SK-N-SH treated with all-trans-retinoic acid at 6 μM for 48 hours (cell line): ENCODE measurements at regions not wholly inside any gene's neighbourhood (a gene's known extent, or its start where the extent isn't known, plus 50 kb on each side); places are given as distances from the start of the nearest gene placed in this dataset.

Source experiments
- ATAC-seq: fragments of 200-7000 bp; cut with Tn5 transposase; 3 replicates; pipeline ENCODE4 v1.9.1; 2020; ENCODE audit warnings: mild to moderate bottlenecking, moderate library complexity
- ARNTL ChIP-seq: fragments of 450-650 bp; formaldehyde crosslinking; IDR thresholded peaks from 2 replicates; pipeline ENCODE4 v1.5.0; 2020; ENCODE audit warnings: low read depth, mild to moderate bottlenecking, moderate library complexity, borderline replicate concordance
- BACH2 ChIP-seq: fragments of 250-450 bp; sonication (Bioruptor Pico); IDR thresholded peaks from 2 replicates; pipeline ENCODE4 v1.9.0; 2021; ENCODE audit warnings: mild to moderate bottlenecking, borderline replicate concordance
- CREB5 ChIP-seq: fragments of 250-450 bp; sonication (Bioruptor Pico); IDR thresholded peaks from 2 replicates; pipeline ENCODE4 v1.5.1; 2020; ENCODE audit warnings: low read depth, mild to moderate bottlenecking, moderate library complexity
- CSDC2 ChIP-seq: fragments of 250-450 bp; sonication (Bioruptor Pico); IDR thresholded peaks from 2 replicates; pipeline ENCODE4 v1.5.0; 2020; ENCODE audit warnings: mild to moderate bottlenecking, moderate library complexity
- ESRRG ChIP-seq: fragments of 250-450 bp; sonication (Bioruptor Pico); IDR thresholded peaks from 2 replicates; pipeline ENCODE4 v1.6.1; 2021; ENCODE audit warnings: mild to moderate bottlenecking
- ISL1 ChIP-seq: fragments of 250-450 bp; sonication (Bioruptor Pico); IDR thresholded peaks from 2 replicates; pipeline ENCODE4 v2.1.2; 2022; ENCODE audit warnings: mild to moderate bottlenecking, moderate library complexity
- OSR1 ChIP-seq: fragments of 250-450 bp; sonication (Bioruptor Pico); IDR thresholded peaks from 2 replicates; pipeline ENCODE4 v1.8.0; 2022; ENCODE audit warnings: moderate library complexity, mild to moderate bottlenecking, inconsistent platforms
- PPARA ChIP-seq: fragments of 250-450 bp; sonication (Bioruptor Pico); IDR thresholded peaks from 2 replicates; pipeline ENCODE4 v1.5.0; 2020; ENCODE audit warnings: mild to moderate bottlenecking, borderline replicate concordance
- RARB ChIP-seq: fragments of 250-450 bp; sonication (Bioruptor Pico); IDR thresholded peaks from 2 replicates; pipeline ENCODE4 v1.8.0; 2021; ENCODE audit warnings: mild to moderate bottlenecking, moderate library complexity
- SNAI2 ChIP-seq: fragments of 250-450 bp; sonication (Bioruptor Pico); IDR thresholded peaks from 2 replicates; pipeline ENCODE4 v1.5.0; 2020; ENCODE audit warnings: mild to moderate bottlenecking, moderate library complexity
- TCF4 ChIP-seq: fragments of 250-450 bp; sonication (Bioruptor Pico); IDR thresholded peaks from 2 replicates; pipeline ENCODE4 v1.8.0; 2021; ENCODE audit warnings: mild to moderate bottlenecking, moderate library complexity, borderline replicate concordance
- TOX ChIP-seq: fragments of 250-450 bp; sonication (Bioruptor Pico); IDR thresholded peaks from 2 replicates; pipeline ENCODE4 v1.8.0; 2021; ENCODE audit warnings: mild to moderate bottlenecking, moderate library complexity, borderline replicate concordance
- TSHZ2 ChIP-seq: fragments of 250-450 bp; sonication (Bioruptor Pico); IDR thresholded peaks from 2 replicates; pipeline ENCODE4 v1.5.0; 2020; ENCODE audit warnings: mild to moderate bottlenecking, moderate library complexity
- ZC3H10 ChIP-seq: fragments of 250-450 bp; sonication (Bioruptor Pico); IDR thresholded peaks from 2 replicates; pipeline ENCODE4 v1.5.1; 2021; ENCODE audit warnings: mild to moderate bottlenecking, moderate library complexity
- ZFP3 ChIP-seq: fragments of 250-450 bp; sonication (Bioruptor Pico); IDR thresholded peaks from 2 replicates; pipeline ENCODE4 v1.5.0; 2020; ENCODE audit warnings: mild to moderate bottlenecking, moderate library complexity
- ZFP30 ChIP-seq: fragments of 450-650 bp; formaldehyde crosslinking; IDR thresholded peaks from 2 replicates; pipeline ENCODE4 v1.5.0; 2022; ENCODE audit warnings: mild to moderate bottlenecking, moderate library complexity
- ZNF565 ChIP-seq: fragments of 450-650 bp; formaldehyde crosslinking; conservative IDR thresholded peaks from 2 replicates; pipeline ENCODE4 v1.5.0; 2020; ENCODE audit warnings: low read depth, mild to moderate bottlenecking, moderate library complexity
- ZNF70 ChIP-seq: fragments of 450-650 bp; formaldehyde crosslinking; IDR thresholded peaks from 2 replicates; pipeline ENCODE4 v1.5.0; 2020; ENCODE audit warnings: mild to moderate bottlenecking, moderate library complexity
- ZNF8 ChIP-seq: fragments of 450-650 bp; formaldehyde crosslinking; IDR thresholded peaks from 2 replicates; pipeline ENCODE4 v1.5.0; 2020; ENCODE audit warnings: mild to moderate bottlenecking, moderate library complexity
- TF ChIP-seq, protein P1 (sequence below): fragments of 250-450 bp; sonication (Bioruptor Pico); IDR thresholded peaks from 2 replicates; pipeline ENCODE4 v1.5.1; 2021; ENCODE audit warnings: mild to moderate bottlenecking, moderate library complexity
- TF ChIP-seq, protein P2 (sequence below): fragments of 250-450 bp; sonication (Bioruptor Pico); IDR thresholded peaks from 2 replicates; pipeline ENCODE4 v1.8.0; 2021; ENCODE audit warnings: low read depth, mild to moderate bottlenecking, moderate library complexity, borderline replicate concordance

GRCh38 chr1:209268479-209268878 lies 315.0 kb upstream of the CAMK1G start:
- TF ChIP-seq ISL1 (no peak), CSDC2 (CRISPR knock-in tag) (no peak), TOX (CRISPR knock-in tag) (no peak), CREB5 (CRISPR knock-in tag) (no peak), ZFP30 (CRISPR knock-in tag) (no peak), ARNTL (CRISPR knock-in tag) (no peak)
- no peak for ATAC-seq

DNA sequence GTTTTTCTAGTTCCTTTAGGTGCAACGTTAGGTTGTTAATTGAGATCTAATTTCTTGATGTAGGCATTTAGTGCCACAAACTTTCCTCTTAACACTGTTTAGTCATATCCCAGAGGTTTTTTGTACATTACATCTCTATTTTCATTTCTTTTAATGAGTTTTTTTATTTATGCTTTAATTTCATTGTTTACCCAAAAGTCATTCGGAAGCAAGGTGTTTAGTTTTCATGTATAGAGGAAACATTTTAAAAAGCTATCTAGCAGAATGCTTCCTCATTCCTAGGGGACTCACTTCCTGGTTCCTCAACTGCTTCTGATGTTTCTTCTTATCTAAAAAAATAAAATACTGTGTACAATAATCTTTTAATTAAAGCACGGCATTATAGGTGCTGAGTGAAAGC lies 307.2 kb upstream of the CAMK1G start:
- ATAC-seq: no peak
- TF ChIP-seq CREB5 (CRISPR knock-in tag): no peak
- TF ChIP-seq CSDC2 (CRISPR knock-in tag): no peak
- TF ChIP-seq ZNF565 (CRISPR knock-in tag): no peak
- no peak for TF ChIP-seq RARB (CRISPR knock-in tag)
- TF ChIP-seq SNAI2: no peak
- TF ChIP-seq PPARA (CRISPR knock-in tag): no peak
- no peak for TF ChIP-seq ZFP3 (CRISPR knock-in tag)
- TF ChIP-seq ZNF70: no peak
- TF ChIP-seq, protein P1, sequence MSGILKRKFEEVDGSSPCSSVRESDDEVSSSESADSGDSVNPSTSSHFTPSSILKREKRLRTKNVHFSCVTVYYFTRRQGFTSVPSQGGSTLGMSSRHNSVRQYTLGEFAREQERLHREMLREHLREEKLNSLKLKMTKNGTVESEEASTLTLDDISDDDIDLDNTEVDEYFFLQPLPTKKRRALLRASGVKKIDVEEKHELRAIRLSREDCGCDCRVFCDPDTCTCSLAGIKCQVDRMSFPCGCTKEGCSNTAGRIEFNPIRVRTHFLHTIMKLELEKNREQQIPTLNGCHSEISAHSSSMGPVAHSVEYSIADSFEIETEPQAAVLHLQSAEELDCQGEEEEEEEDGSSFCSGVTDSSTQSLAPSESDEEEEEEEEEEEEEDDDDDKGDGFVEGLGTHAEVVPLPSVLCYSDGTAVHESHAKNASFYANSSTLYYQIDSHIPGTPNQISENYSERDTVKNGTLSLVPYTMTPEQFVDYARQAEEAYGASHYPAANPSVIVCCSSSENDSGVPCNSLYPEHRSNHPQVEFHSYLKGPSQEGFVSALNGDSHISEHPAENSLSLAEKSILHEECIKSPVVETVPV (CRISPR knock-in tag): no peak
- TF ChIP-seq, protein P2, sequence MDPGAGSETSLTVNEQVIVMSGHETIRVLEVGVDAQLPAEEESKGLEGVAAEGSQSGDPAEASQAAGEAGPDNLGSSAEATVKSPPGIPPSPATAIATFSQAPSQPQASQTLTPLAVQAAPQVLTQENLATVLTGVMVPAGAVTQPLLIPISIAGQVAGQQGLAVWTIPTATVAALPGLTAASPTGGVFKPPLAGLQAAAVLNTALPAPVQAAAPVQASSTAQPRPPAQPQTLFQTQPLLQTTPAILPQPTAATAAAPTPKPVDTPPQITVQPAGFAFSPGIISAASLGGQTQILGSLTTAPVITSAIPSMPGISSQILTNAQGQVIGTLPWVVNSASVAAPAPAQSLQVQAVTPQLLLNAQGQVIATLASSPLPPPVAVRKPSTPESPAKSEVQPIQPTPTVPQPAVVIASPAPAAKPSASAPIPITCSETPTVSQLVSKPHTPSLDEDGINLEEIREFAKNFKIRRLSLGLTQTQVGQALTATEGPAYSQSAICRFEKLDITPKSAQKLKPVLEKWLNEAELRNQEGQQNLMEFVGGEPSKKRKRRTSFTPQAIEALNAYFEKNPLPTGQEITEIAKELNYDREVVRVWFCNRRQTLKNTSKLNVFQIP (CRISPR knock-in tag): no peak
- TF ChIP-seq TCF4 (CRISPR knock-in tag): no peak
- no peak for TF ChIP-seq ISL1
- TF ChIP-seq BACH2 (CRISPR knock-in tag): no peak
- no peak for TF ChIP-seq OSR1 (CRISPR knock-in tag)
- no peak for TF ChIP-seq ARNTL (CRISPR knock-in tag)
- TF ChIP-seq ZFP30 (CRISPR knock-in tag): no peak
- no peak for TF ChIP-seq TOX (CRISPR knock-in tag)

DNA sequence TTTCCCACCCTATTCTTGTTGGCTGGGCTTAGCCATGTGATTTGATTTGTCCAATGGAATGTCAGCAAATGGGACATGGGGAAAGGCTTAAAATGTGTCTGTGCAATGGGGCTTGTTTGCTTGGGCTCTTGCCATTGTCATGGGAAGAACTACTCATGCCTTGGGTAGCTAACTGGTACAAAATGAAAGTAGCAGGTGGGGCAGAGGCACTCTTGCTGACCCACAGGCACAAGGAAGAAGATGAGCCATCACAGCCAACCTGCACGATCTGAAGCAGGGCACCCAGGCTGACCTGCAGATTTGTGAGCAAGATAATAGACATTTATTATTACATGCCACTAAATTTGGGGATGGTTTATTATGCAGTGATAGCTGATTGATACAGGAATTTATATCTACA lies 305.9 kb upstream of the CAMK1G start:
- ATAC-seq: no peak

GRCh38 chr1:209291715-209292114 lies 291.8 kb upstream of the CAMK1G start:
- ATAC-seq: peak; percentile 85
- TF ChIP-seq PPARA (CRISPR knock-in tag): no peak
- TF ChIP-seq TSHZ2 (CRISPR knock-in tag): no peak
- TF ChIP-seq ZFP30 (CRISPR knock-in tag): no peak
- TF ChIP-seq ZC3H10 (CRISPR knock-in tag): peak; percentile 80; the same call in 1 of the 2 replicates
- no peak for TF ChIP-seq ISL1
- TF ChIP-seq ZNF70: no peak
- TF ChIP-seq ZNF8 (CRISPR knock-in tag): no peak
- no peak for TF ChIP-seq CSDC2 (CRISPR knock-in tag)
- no peak for TF ChIP-seq ZFP3 (CRISPR knock-in tag)
- TF ChIP-seq, protein P2 (CRISPR knock-in tag): no peak; the same call in 1 of the 2 replicates
- no peak for TF ChIP-seq ESRRG

More for the DNA sequence above, 305.9 kb upstream of the CAMK1G start:
- TF ChIP-seq ZFP30 (CRISPR knock-in tag): no peak
- TF ChIP-seq TCF4 (CRISPR knock-in tag): no peak
- TF ChIP-seq, protein P2 (CRISPR knock-in tag): no peak
- no peak for TF ChIP-seq ZNF70
- no peak for TF ChIP-seq ZNF8 (CRISPR knock-in tag)
